BLaER1 (cell line): ENCODE measurements at regions not wholly inside any gene's neighbourhood (a gene's known extent, or its start where the extent isn't known, plus 50 kb on each side); places are given as distances from the start of the nearest gene placed in this dataset.

Experiments used
- H3K27ac ChIP-seq: shearing (Covaris generic); formaldehyde crosslinking; 2 replicates; pipeline ENCODE4 v1.8.1; 2022
- H3K27me3 ChIP-seq: shearing (Covaris generic); formaldehyde crosslinking; 2 replicates; pipeline ENCODE4 v1.8.1; 2022
- H3K36me3 ChIP-seq: shearing (Covaris generic); formaldehyde crosslinking; 2 replicates; pipeline ENCODE4 v1.8.1; 2022
- H3K4me1 ChIP-seq: shearing (Covaris generic); formaldehyde crosslinking; 2 replicates; pipeline ENCODE4 v1.8.1; 2022
- H3K4me2 ChIP-seq: shearing (Covaris generic); formaldehyde crosslinking; 2 replicates; pipeline ENCODE4 v1.8.1; 2022
- H3K4me3 ChIP-seq: shearing (Covaris generic); formaldehyde crosslinking; 2 replicates; pipeline ENCODE4 v1.8.1; 2022
- H3K9ac ChIP-seq: shearing (Covaris generic); formaldehyde crosslinking; 2 replicates; pipeline ENCODE4 v1.8.1; 2022
- H3K9me3 ChIP-seq: shearing (Covaris generic); formaldehyde crosslinking; 2 replicates; pipeline ENCODE4 v1.8.1; 2022
- H4K20me1 ChIP-seq: shearing (Covaris generic); formaldehyde crosslinking; 2 replicates; pipeline ENCODE4 v1.8.1; 2022
- Cebpa-rat ChIP-seq: shearing (Covaris generic); IDR thresholded peaks from 2 replicates; pipeline ENCODE4 v1.8.1; 2022

- H3K9ac ChIP-seq: no peak overlapping the region
- peaks cover 10% of the 10 kb centered on the region; the same call in 1 of the 2 replicates for H3K36me3 ChIP-seq
- no peaks in the 10 kb centered on the region for H3K27me3 ChIP-seq
- H3K4me2 ChIP-seq: no peak overlapping the region
- TF ChIP-seq Cebpa-rat: no peak
- H3K27ac ChIP-seq: no peak overlapping the region
- peaks cover 32% of the 10 kb centered on the region for H3K9me3 ChIP-seq
- peaks cover 29% of the 10 kb centered on the region for H3K4me1 ChIP-seq
- H4K20me1 ChIP-seq: no peaks in the 10 kb centered on the region
- H3K4me3 ChIP-seq: peak overlapping the region; percentile 25; the same call in 1 of the 2 replicates
Observed at GRCh38 chr1:47608296-47608875, 170.5 kb downstream of the FOXD2 start.

GRCh38 chr1:47611992-47612391, 174.1 kb downstream of the FOXD2 start:
- H3K27ac ChIP-seq: no peak overlapping the region
- H3K27me3 ChIP-seq: no peaks in the 10 kb centered on the region
- peaks cover 10% of the 10 kb centered on the region; the same call in 1 of the 2 replicates for H3K36me3 ChIP-seq
- H3K4me2 ChIP-seq: peak overlapping the region; percentile 21; the same call in 1 of the 2 replicates
- peaks cover 25% of the 10 kb centered on the region for H3K9me3 ChIP-seq
- H4K20me1 ChIP-seq: no peaks in the 10 kb centered on the region
- H3K4me3 ChIP-seq: no peak overlapping the region
- H3K4me1 ChIP-seq: peaks cover 34% of the 10 kb centered on the region
- no peak for TF ChIP-seq Cebpa-rat
- no peak overlapping the region for H3K9ac ChIP-seq

- Histone ChIP-seq H4K20me1 (no peaks in the 10 kb centered on the region), H3K27me3 (no peaks in the 10 kb centered on the region), H3K4me1 (peaks cover 34% of the 10 kb centered on the region), H3K27ac (no peak overlapping the region), H3K4me2 (no peak overlapping the region), H3K36me3 (peaks cover 9% of the 10 kb centered on the region; the same call in 1 of the 2 replicates), H3K4me3 (no peak overlapping the region), H3K9me3 (peaks cover 18% of the 10 kb centered on the region), H3K9ac (no peak overlapping the region)
- TF ChIP-seq Cebpa-rat: no peak
Observed at GRCh38 chr1:47612819-47613218, 175.0 kb downstream of the FOXD2 start.

- no peak for TF ChIP-seq Cebpa-rat
- H3K4me1 ChIP-seq: peaks cover 18% of the 10 kb centered on the region
- no peak overlapping the region; the same call in 1 of the 2 replicates for H3K27ac ChIP-seq
- no peak overlapping the region for H3K4me3 ChIP-seq
- H3K9ac ChIP-seq: no peak overlapping the region
- no peak overlapping the region for H3K4me2 ChIP-seq
- H4K20me1 ChIP-seq: no peaks in the 10 kb centered on the region
- H3K36me3 ChIP-seq: no peaks in the 10 kb centered on the region
- H3K27me3 ChIP-seq: no peaks in the 10 kb centered on the region
- no peaks in the 10 kb centered on the region for H3K9me3 ChIP-seq
Observed at GRCh38 chr1:47616036-47616435, 178.2 kb downstream of the FOXD2 start.

- Histone ChIP-seq H4K20me1 (no peaks in the 10 kb centered on the region), H3K4me2 (no peak overlapping the region), H3K27ac (no peak overlapping the region), H3K36me3 (no peaks in the 10 kb centered on the region), H3K9me3 (no peaks in the 10 kb centered on the region), H3K9ac (no peak overlapping the region), H3K4me3 (no peak overlapping the region), H3K4me1 (peaks cover 12% of the 10 kb centered on the region), H3K27me3 (no peaks in the 10 kb centered on the region)
- TF ChIP-seq Cebpa-rat: no peak
Observed at GRCh38 chr1:47616906-47617305, 179.1 kb downstream of the FOXD2 start.

- Histone ChIP-seq H3K4me1 (peaks cover 12% of the 10 kb centered on the region), H3K27me3 (no peaks in the 10 kb centered on the region), H3K9ac (no peak overlapping the region), H3K9me3 (no peaks in the 10 kb centered on the region), H3K36me3 (no peaks in the 10 kb centered on the region), H3K27ac (no peak overlapping the region), H3K4me3 (no peak overlapping the region), H3K4me2 (no peak overlapping the region), H4K20me1 (no peaks in the 10 kb centered on the region)
- no peak for TF ChIP-seq Cebpa-rat
Observed at GRCh38 chr1:47617381-47618221, 179.8 kb downstream of the FOXD2 start.

GRCh38 chr1:47618222-47618720, 180.4 kb downstream of the FOXD2 start:
- H3K4me2 ChIP-seq: no peak overlapping the region
- H4K20me1 ChIP-seq: no peaks in the 10 kb centered on the region
- H3K9me3 ChIP-seq: no peaks in the 10 kb centered on the region
- no peak overlapping the region for H3K9ac ChIP-seq
- TF ChIP-seq Cebpa-rat: no peak
- H3K27me3 ChIP-seq: no peaks in the 10 kb centered on the region
- H3K4me3 ChIP-seq: no peak overlapping the region
- no peak overlapping the region for H3K27ac ChIP-seq
- peaks cover 12% of the 10 kb centered on the region for H3K4me1 ChIP-seq
- no peaks in the 10 kb centered on the region for H3K36me3 ChIP-seq

- no peak overlapping the region for H3K9ac ChIP-seq
- H3K36me3 ChIP-seq: no peaks in the 10 kb centered on the region
- H3K27me3 ChIP-seq: no peaks in the 10 kb centered on the region
- no peaks in the 10 kb centered on the region for H4K20me1 ChIP-seq
- no peak overlapping the region for H3K4me3 ChIP-seq
- H3K9me3 ChIP-seq: no peaks in the 10 kb centered on the region
- no peak for TF ChIP-seq Cebpa-rat
- no peak overlapping the region for H3K4me2 ChIP-seq
- H3K4me1 ChIP-seq: peaks cover 12% of the 10 kb centered on the region
- no peak overlapping the region for H3K27ac ChIP-seq
Observed at GRCh38 chr1:47618830-47619229, 181.0 kb downstream of the FOXD2 start.

- peaks cover 17% of the 10 kb centered on the region for H3K4me1 ChIP-seq
- no peak overlapping the region for H3K4me2 ChIP-seq
- no peaks in the 10 kb centered on the region for H4K20me1 ChIP-seq
- no peak for TF ChIP-seq Cebpa-rat
- no peak overlapping the region for H3K27ac ChIP-seq
- no peaks in the 10 kb centered on the region for H3K9me3 ChIP-seq
- no peak overlapping the region for H3K4me3 ChIP-seq
- H3K36me3 ChIP-seq: no peaks in the 10 kb centered on the region
- H3K27me3 ChIP-seq: no peaks in the 10 kb centered on the region
- no peak overlapping the region for H3K9ac ChIP-seq
Observed at GRCh38 chr1:47621483-47621882, 183.6 kb downstream of the FOXD2 start.

GRCh38 chr1:47621977-47622376, 184.1 kb downstream of the FOXD2 start:
- no peaks in the 10 kb centered on the region for H4K20me1 ChIP-seq

More at GRCh38 chr1:47621977-47622376, 184.1 kb downstream of the FOXD2 start:
- Histone ChIP-seq H3K4me1 (peaks cover 17% of the 10 kb centered on the region), H3K27ac (no peak overlapping the region), H3K27me3 (no peaks in the 10 kb centered on the region), H3K4me3 (no peak overlapping the region), H3K36me3 (no peaks in the 10 kb centered on the region), H3K9ac (no peak overlapping the region), H3K4me2 (no peak overlapping the region), H3K9me3 (no peaks in the 10 kb centered on the region)
- no peak for TF ChIP-seq Cebpa-rat
